Activated CD8-positive, alpha-beta memory T cell treated with anti-CD3 and anti-CD28 coated beads for 36 hours (primary cell): ENCODE measurements at regions not wholly inside any gene's neighbourhood (a gene's known extent, or its start where the extent isn't known, plus 50 kb on each side); places are given as distances from the start of the nearest gene placed in this dataset.
"Not testable (repeated sequence)": the region's sequence is repeated elsewhere in the genome, so short reads cannot be mapped to it uniquely, and the experiment has no call there.

ENCODE experiments used
- CTCF ChIA-PET: fragments of 350-600 bp; sonication (Branson Sonifier 250); formaldehyde crosslinking; loops from one replicate; lab custom pipeline; 2021; ENCODE audit warnings: antibody characterized with exemption; lab: Charles Lee
- POLR2A ChIA-PET: fragments of 350-600 bp; sonication (Branson Sonifier 250); formaldehyde crosslinking; loops from one replicate; lab custom pipeline; 2021; ENCODE audit warnings: antibody characterized with exemption; lab: Charles Lee

DNA sequence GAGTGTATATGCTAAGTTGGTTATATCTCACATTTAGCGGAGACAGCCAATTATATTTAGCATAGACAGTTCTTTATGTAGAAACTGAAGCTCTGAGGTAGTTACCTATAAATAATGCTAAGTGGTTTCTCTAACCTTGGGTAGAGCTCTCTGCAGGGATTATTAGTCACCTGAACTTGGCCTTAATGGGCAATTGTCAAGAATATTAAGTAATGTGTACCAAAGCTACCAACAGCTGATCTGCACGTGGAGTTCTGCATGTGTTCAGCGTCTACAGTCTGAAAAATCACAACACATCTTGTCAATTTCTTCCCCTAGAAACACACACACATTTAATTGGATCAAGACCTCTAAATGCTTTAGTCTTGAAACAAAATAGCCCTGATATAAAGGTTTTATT, 740.6 kb upstream of the FAM241A start:
- ChIA-PET CTCF (no interaction called here), POLR2A (no interaction called here)

- ChIA-PET CTCF (no interaction called here), POLR2A (no interaction called here)
Observed at GRCh38 chr4:111405989-111406388, 739.3 kb upstream of the FAM241A start.

GRCh38 chr4:111410571-111410970, 734.7 kb upstream of the FAM241A start:
- CTCF ChIA-PET = no interaction called here
- POLR2A ChIA-PET = no interaction called here

- ChIA-PET POLR2A (no interaction called here), CTCF (no interaction called here)
Observed at GRCh38 chr4:111417521-111417920, 727.7 kb upstream of the FAM241A start.

GRCh38 chr4:111433441-111433840, 711.8 kb upstream of the FAM241A start:
- CTCF ChIA-PET = no interaction called here
- POLR2A ChIA-PET = no interaction called here

GRCh38 chr4:111434586-111434985, 710.7 kb upstream of the FAM241A start:
- ChIA-PET CTCF (no interaction called here), POLR2A (no interaction called here)

- POLR2A ChIA-PET = no interaction called here
- CTCF ChIA-PET = no interaction called here
Observed at GRCh38 chr4:111435986-111436744, 709.1 kb upstream of the FAM241A start.

DNA sequence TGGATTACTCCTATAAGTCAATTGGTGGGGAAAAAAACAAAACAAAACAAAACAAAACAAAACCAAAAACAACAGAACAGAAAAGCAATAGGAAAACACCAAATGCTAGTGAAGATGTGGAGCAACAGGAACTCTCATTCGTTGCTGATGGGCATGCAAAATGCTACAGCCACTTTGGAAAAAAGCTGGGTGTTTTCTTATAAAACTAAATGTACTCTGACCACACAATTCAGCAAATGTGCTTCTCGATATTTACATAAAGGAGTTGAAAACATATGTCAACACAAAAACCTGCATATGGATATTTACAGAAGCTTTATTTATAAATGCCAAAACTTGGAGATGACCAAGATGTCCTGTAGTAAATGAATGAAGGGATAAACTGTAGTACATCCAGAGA, 703.6 kb upstream of the FAM241A start:
- POLR2A ChIA-PET = no interaction called here
- CTCF ChIA-PET = no interaction called here

- CTCF ChIA-PET, POLR2A ChIA-PET: not testable (repeated sequence)
Observed at GRCh38 chr4:111444836-111445235, 700.4 kb upstream of the FAM241A start.

GRCh38 chr4:111449657-111450056, 695.6 kb upstream of the FAM241A start:
- POLR2A ChIA-PET = no interaction called here
- CTCF ChIA-PET = no interaction called here

GRCh38 chr4:111450867-111451266, 694.4 kb upstream of the FAM241A start:
- ChIA-PET CTCF (no interaction called here), POLR2A (no interaction called here)

DNA sequence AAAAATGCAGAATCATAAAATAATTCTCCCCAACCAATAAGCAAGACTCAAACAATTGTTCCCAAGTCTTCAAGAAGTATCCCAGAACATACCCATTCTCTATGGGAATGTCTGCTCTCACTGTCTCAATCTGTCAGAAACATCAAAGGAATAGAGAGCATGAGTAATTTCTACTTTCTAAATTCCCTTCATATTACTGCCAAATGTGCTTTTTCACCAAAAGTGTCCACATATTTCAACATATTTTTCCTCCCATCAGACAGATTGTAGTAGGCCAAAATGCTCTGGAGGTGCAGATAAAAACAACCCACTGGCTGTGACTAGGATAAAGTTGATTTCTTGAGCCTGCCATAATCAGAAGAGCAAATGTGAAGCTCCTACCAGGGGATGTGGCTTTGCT, 692.0 kb upstream of the FAM241A start:
- CTCF ChIA-PET = no interaction called here
- POLR2A ChIA-PET = no interaction called here

DNA sequence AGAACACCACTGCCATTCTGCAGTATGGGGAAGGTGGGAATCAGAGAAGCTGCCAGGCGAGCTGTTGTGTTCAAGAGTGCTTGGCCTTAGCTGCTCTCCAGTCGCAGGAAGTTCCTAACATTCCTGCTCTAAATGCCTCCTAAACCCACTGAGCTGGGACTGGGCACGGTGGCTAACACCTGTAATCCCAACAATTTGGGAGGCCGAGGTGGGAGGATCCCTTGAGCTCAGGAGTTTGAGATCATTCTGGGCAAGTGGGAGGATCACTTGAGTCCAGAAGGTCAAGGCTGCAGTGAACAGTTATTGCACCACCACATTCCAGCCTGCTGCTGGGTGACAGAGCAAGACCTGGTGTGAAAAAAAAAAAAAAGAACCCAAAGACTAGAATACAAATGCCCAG, 690.3 kb upstream of the FAM241A start:
- CTCF ChIA-PET = no interaction called here
- POLR2A ChIA-PET = no interaction called here

DNA sequence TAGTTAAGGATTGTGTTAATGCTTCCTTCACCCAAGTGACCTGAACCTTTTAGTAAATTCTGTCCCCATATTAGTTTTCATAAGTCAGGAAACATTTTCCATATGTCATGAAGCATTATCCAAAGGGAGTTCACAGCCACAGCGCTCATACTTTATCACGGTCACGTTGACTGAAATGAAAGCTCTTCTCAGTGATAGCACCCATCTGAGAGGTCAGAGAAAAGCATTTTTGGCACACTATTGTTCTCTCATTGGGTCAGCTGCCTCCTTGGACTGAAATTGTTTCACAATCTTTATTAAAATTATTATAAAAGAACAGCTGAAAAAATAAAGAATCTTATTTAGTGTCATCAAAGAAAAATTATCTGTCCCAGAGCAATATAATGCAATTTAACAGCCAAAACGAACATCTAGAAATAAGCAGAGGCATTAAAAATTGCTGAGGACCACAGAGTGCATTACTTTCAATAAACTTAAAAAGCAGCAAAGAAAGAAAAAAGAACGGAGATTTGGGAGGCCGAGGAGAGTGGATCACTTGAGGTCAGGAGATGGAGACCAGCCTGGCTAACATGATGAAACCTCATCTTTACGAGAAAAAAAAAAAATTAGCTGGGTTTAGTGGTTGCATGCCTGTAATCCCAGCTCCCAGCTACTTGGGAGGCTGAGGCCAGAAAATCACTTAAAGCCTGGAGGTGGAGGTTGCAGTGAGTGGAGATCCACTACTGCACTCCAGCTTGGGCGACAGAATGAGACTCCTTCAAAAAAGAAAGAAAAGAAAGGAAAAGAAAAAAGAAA, 680.8 kb upstream of the FAM241A start:
- ChIA-PET CTCF (no interaction called here), POLR2A (no interaction called here)

- CTCF ChIA-PET = no interaction called here
- POLR2A ChIA-PET = no interaction called here
Observed at GRCh38 chr4:111466811-111467604, 678.2 kb upstream of the FAM241A start.

DNA sequence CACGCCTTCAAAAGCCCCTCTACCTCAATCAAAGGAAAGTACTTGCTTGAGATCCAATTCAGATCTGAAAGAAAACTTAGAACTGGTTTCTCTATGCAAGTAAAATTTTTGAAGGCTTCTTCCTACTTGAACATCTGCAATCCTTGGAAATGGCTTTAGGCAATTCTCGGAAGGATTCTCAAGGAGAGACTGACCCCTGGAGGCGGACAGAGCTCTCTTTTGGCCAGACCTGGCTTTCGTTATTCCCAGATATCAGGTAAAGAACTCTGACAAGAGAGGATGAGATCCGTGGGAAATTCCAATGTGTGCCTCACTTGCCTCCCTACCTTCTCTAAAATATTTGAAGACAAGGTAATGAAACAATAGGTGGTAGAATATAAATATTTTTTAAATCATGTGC, 670.3 kb upstream of the FAM241A start:
- CTCF ChIA-PET = no interaction called here
- POLR2A ChIA-PET = no interaction called here

DNA sequence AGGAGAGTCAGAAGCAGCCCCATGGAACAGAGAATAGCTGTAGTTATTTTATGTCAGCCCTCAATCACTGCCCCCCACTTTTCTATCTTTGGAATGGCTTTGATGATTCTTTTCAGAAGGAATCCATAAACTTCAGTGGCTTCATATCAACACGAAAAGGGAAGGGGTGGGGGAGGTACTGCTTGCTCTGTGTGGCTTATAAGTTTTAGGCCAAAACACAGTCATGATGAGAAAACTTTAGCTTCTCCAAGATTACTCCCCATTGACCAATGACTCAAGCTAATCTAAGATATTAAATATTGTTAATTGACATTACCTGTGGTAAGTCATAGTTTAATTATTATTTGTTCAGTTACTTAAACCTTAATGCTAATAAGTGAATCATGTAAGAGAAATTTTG, 669.6 kb upstream of the FAM241A start:
- ChIA-PET CTCF (no interaction called here), POLR2A (no interaction called here)

DNA sequence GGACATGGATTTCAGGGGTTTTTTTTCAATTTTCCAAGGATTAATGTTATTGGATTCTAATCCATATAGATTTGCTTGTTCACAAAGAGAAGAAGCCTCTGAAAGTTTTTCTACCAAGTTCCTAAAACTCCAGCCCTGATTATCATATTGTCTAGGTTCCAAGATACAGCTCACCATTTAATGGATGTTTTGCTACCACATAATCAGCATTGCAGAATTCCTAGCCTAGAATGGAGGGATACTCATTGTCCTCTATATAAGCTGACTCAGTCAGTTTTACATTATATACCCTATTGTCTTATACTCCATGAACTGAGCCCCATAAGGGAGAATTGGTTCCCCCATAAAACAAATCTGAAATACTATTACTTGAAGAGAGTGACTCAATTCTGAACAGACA, 664.7 kb upstream of the FAM241A start:
- ChIA-PET POLR2A (no interaction called here), CTCF (no interaction called here)

GRCh38 chr4:111483375-111484169, 661.7 kb upstream of the FAM241A start:
- ChIA-PET POLR2A (no interaction called here), CTCF (no interaction called here)

DNA sequence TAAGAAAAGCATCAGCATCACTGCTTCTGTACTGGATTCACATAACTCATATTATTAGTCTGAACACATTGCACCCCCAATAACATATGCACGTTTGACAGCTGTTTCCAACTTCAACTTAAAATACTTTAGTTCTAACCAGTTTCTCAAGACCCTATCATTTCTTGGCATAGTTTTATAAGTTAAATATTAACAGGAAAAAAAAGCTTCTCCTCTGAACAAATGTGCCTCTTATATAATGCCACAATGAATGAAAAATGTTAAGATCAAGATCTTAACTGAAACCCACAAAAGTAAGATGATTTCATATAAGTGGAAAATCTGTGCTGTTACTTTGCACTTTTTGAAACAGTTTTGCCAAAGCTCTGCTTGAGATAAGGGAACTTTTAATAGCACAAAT, 652.8 kb upstream of the FAM241A start:
- ChIA-PET POLR2A (no interaction called here), CTCF (no interaction called here)
